Colonic mucosa (tissue), 4 donors: ENCODE measurements at regions not wholly inside any gene's neighbourhood (a gene's known extent, or its start where the extent isn't known, plus 50 kb on each side); places are given as distances from the start of the nearest gene placed in this dataset.

Experiments used
- DNase-seq: peaks from one replicate; pipeline ENCODE4 v3.0.0-alpha.2; 2020
- H3K27ac ChIP-seq: fragments of 200-600 bp; one replicate; pipeline ENCODE4 v1.8.0; 2021
- H3K27me3 ChIP-seq: fragments of 200-600 bp; one replicate; pipeline ENCODE4 v1.8.0; 2021
- H3K36me3 ChIP-seq: fragments of 200-600 bp; one replicate; pipeline ENCODE4 v1.8.0; 2021
- H3K4me1 ChIP-seq: fragments of 200-600 bp; one replicate; pipeline ENCODE4 v1.8.0; 2021; ENCODE audit warnings: mild to moderate bottlenecking
- H3K4me3 ChIP-seq: fragments of 200-600 bp; one replicate; pipeline ENCODE4 v1.8.0; 2021
- H3K9ac ChIP-seq, 2 donors: one replicate each; pipeline ENCODE4 v1.7.0; 2013; ENCODE audit warnings: control low read depth in 2 of 2, low read depth in 2 of 2, low read length in 2 of 2
- H3K9me3 ChIP-seq: fragments of 200-600 bp; one replicate; pipeline ENCODE4 v1.8.0; 2021
- intact Hi-C: fragments of 100-400 bp; cut with DNase I; formaldehyde crosslinking; loops from one replicate; pipeline ENCODE4 v1.14.1; 2022
- TF ChIP-seq, protein P1 (sequence below): fragments of 200-600 bp; IDR thresholded peaks from one replicate; pipeline ENCODE4 v1.8.0; 2022; ENCODE audit warnings: antibody characterized with exemption, mild to moderate bottlenecking
- donor health status: healthy.
- donor health status: DM: no; HTN: no; CAD: no.
- donor health status: DM: no; HTN: no; CAD: no.

DNA sequence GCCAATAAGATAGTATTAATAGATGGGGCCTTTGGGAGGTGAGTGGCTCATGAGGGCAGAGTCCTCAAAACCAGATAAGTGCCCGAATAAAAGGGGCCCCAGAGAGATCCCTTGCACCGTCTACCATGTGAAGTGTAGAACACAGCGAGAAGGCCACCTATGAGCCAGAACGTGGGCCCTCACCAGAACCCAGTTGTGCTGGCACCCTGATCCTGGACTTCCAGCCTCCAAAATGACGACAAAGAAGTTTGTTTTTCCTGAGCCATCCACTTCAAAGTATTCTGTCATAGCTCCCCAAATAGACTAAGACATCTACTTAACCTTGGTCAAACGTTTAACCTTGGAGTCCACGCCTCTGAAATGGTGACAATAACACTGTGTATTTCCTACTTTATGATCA lies 158.1 kb downstream of the EFNB2 start:
- intact Hi-C loops, result no loop called here

DNA sequence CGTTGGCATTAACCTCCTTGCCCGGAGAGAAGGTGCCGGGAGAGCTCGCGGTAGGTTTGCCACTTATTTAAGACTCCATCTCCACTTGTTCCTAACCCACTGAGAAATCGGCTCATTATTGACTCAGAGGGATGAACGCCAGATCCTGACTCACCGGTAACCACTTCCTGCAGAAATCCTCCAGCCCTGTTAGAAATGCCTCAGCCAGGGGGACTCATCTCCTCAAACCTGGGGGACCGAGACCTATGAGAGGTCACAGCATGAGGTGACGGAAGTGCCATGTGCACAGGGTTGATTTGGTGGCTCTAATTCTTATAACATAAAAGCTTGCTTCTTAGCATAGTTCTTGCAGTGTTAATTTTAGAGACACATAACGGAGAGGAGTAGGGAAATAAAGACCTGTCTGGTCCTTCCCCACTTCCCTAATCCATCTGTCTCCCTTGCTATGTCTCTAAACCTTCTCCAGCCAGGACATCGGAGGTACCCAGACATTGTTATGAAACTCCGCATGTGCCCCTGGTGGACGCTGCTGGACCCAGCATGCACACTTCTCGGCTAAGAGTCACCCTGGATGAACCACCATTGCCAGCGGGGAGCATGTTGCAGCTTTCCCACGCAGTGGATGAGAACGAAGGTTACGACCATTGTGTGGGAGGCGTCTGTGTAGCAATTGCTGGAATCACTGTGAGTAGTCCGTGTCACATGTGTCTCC lies 158.9 kb downstream of the EFNB2 start:
- no peaks in the 10 kb centered on the region for H3K36me3 ChIP-seq
- H3K27me3 ChIP-seq, result no peaks in the 10 kb centered on the region
- no peak overlapping the region for H3K4me3 ChIP-seq
- TF ChIP-seq, protein P1, sequence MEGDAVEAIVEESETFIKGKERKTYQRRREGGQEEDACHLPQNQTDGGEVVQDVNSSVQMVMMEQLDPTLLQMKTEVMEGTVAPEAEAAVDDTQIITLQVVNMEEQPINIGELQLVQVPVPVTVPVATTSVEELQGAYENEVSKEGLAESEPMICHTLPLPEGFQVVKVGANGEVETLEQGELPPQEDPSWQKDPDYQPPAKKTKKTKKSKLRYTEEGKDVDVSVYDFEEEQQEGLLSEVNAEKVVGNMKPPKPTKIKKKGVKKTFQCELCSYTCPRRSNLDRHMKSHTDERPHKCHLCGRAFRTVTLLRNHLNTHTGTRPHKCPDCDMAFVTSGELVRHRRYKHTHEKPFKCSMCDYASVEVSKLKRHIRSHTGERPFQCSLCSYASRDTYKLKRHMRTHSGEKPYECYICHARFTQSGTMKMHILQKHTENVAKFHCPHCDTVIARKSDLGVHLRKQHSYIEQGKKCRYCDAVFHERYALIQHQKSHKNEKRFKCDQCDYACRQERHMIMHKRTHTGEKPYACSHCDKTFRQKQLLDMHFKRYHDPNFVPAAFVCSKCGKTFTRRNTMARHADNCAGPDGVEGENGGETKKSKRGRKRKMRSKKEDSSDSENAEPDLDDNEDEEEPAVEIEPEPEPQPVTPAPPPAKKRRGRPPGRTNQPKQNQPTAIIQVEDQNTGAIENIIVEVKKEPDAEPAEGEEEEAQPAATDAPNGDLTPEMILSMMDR, result no peak
- no peak overlapping the region for H3K9ac ChIP-seq
- no peak overlapping the region for H3K27ac ChIP-seq
- no peaks in the 10 kb centered on the region for H3K9me3 ChIP-seq
- no peak for DNase-seq
- H3K4me1 ChIP-seq, result no peaks in the 10 kb centered on the region
- intact Hi-C loops, result no loop called here

More for the DNA sequence above, 158.1 kb downstream of the EFNB2 start:
- Histone ChIP-seq H3K4me3 (no peak overlapping the region), H3K9ac (no peak overlapping the region), H3K36me3 (no peaks in the 10 kb centered on the region), H3K27me3 (no peaks in the 10 kb centered on the region), H3K9me3 (no peaks in the 10 kb centered on the region), H3K27ac (no peak overlapping the region), H3K4me1 (no peaks in the 10 kb centered on the region)
- DNase-seq, result no peak
- TF ChIP-seq, protein P1, result no peak

DNA sequence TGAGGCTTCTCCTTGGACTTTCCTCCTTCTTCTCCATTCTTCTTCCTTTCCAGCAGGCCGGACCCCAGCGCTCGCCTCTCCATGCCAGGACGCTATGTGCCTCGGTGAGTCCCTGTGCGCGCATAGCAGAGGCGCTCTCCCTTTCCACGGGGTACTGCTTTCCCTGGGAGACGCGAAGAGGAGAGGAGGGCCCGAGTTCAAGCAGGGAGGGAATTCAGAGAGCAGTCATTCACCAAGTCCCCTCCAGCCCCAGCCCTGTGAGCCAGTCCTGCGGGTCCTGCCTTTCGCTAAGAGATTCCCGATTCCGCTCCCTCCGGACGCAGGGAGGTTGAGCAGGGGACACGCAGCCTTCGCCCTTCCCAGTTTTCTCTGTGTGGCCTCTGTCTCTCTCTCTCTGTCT lies 160.4 kb downstream of the EFNB2 start:
- H3K9me3 ChIP-seq, result no peaks in the 10 kb centered on the region
- H3K27ac ChIP-seq, result no peak overlapping the region
- no peak for DNase-seq
- H3K4me3 ChIP-seq, result no peak overlapping the region
- H3K36me3 ChIP-seq, result no peaks in the 10 kb centered on the region
- TF ChIP-seq, protein P1, result no peak
- no peaks in the 10 kb centered on the region for H3K27me3 ChIP-seq
- H3K9ac ChIP-seq, result no peak overlapping the region
- H3K4me1 ChIP-seq, result no peaks in the 10 kb centered on the region
- intact Hi-C loops, result no loop called here

- H3K27me3 ChIP-seq, result no peaks in the 10 kb centered on the region
- H3K36me3 ChIP-seq, result no peaks in the 10 kb centered on the region
- H3K4me1 ChIP-seq, result no peaks in the 10 kb centered on the region
- H3K4me3 ChIP-seq, result no peak overlapping the region
- H3K9ac ChIP-seq, result no peak overlapping the region
- intact Hi-C loops, result no loop called here
- no peaks in the 10 kb centered on the region for H3K9me3 ChIP-seq
- TF ChIP-seq, protein P1, result no peak
- no peak for DNase-seq
- H3K27ac ChIP-seq, result no peak overlapping the region
Observed at GRCh38 chr13:106374631-106375030, 160.8 kb downstream of the EFNB2 start.

- TF ChIP-seq, protein P1, result no peak
- no peak overlapping the region for H3K27ac ChIP-seq
- no peaks in the 10 kb centered on the region for H3K9me3 ChIP-seq
- no peak overlapping the region for H3K4me3 ChIP-seq
- no peak overlapping the region for H3K9ac ChIP-seq
- H3K4me1 ChIP-seq, result no peaks in the 10 kb centered on the region
- no peak for DNase-seq
- intact Hi-C loops, result no loop called here
- no peaks in the 10 kb centered on the region for H3K36me3 ChIP-seq
- no peaks in the 10 kb centered on the region for H3K27me3 ChIP-seq
Observed at GRCh38 chr13:106373989-106374572, 161.4 kb downstream of the EFNB2 start.
